ENCODE measurements at regions not wholly inside any gene's neighbourhood (a gene's known extent, or its start where the extent isn't known, plus 50 kb on each side); places are given as distances from the start of the nearest gene placed in this dataset.
"Not testable (repeated sequence)": the region's sequence is repeated elsewhere in the genome, so short reads cannot be mapped to it uniquely, and the experiment has no call there.

- no peak for DNase-seq (ENCODE audit: low read depth)
Observed at GRCh38 chr18:10249270-10249669, 205.2 kb upstream of the APCDD1 start.

GRCh38 chr18:10249801-10250200, 204.6 kb upstream of the APCDD1 start:
- DNase-seq (ENCODE audit: low read depth): no peak

GRCh38 chr18:10252494-10252893, 201.9 kb upstream of the APCDD1 start:
- DNase-seq (ENCODE audit: low read depth): no peak

- DNase-seq (ENCODE audit: low read depth): no peak
Observed at GRCh38 chr18:10252952-10253705, 201.3 kb upstream of the APCDD1 start.

- DNase-seq (ENCODE audit: low read depth): not testable (repeated sequence)
Observed at GRCh38 chr18:10256276-10256675, 198.2 kb upstream of the APCDD1 start.

- no peak for DNase-seq (ENCODE audit: low read depth)
Observed at GRCh38 chr18:10258836-10259474, 195.5 kb upstream of the APCDD1 start.

GRCh38 chr18:10259901-10260300, 194.5 kb upstream of the APCDD1 start:
- no peak for DNase-seq (ENCODE audit: low read depth)

- no peak for DNase-seq (ENCODE audit: low read depth)
Observed at GRCh38 chr18:10261344-10262276, 192.8 kb upstream of the APCDD1 start.

GRCh38 chr18:10262566-10262965, 191.9 kb upstream of the APCDD1 start:
- DNase-seq (ENCODE audit: low read depth): no peak

GRCh38 chr18:10264260-10264659, 190.2 kb upstream of the APCDD1 start:
- DNase-seq (ENCODE audit: low read depth): no peak

GRCh38 chr18:10265560-10266333, 188.7 kb upstream of the APCDD1 start:
- DNase-seq (ENCODE audit: low read depth): no peak

- DNase-seq (ENCODE audit: low read depth): no peak
Observed at GRCh38 chr18:10266334-10266590, 188.2 kb upstream of the APCDD1 start.

GRCh38 chr18:10269261-10269660, 185.2 kb upstream of the APCDD1 start:
- no peak for DNase-seq (ENCODE audit: low read depth)

- DNase-seq (ENCODE audit: low read depth): no peak
Observed at GRCh38 chr18:10270151-10270571, 184.3 kb upstream of the APCDD1 start.

GRCh38 chr18:10271481-10271880, 183.0 kb upstream of the APCDD1 start:
- no peak for DNase-seq (ENCODE audit: low read depth)

GRCh38 chr18:10274301-10274700, 180.1 kb upstream of the APCDD1 start:
- no peak for DNase-seq (ENCODE audit: low read depth)

GRCh38 chr18:10275486-10275885, 178.9 kb upstream of the APCDD1 start:
- no peak for DNase-seq (ENCODE audit: low read depth)

GRCh38 chr18:10278265-10278664, 176.2 kb upstream of the APCDD1 start:
- no peak for DNase-seq (ENCODE audit: low read depth)

GRCh38 chr18:10279471-10279870, 175.0 kb upstream of the APCDD1 start:
- no peak for DNase-seq (ENCODE audit: low read depth)

- DNase-seq (ENCODE audit: low read depth): no peak
Observed at GRCh38 chr18:10279905-10280644, 174.4 kb upstream of the APCDD1 start.

GRCh38 chr18:10284540-10285282, 169.7 kb upstream of the APCDD1 start:
- DNase-seq (ENCODE audit: low read depth): no peak
